Fibroblast of mammary gland (primary cell): ENCODE measurements at regions not wholly inside any gene's neighbourhood (a gene's known extent, or its start where the extent isn't known, plus 50 kb on each side); places are given as distances from the start of the nearest gene placed in this dataset.
"Not testable (repeated sequence)": the region's sequence is repeated elsewhere in the genome, so short reads cannot be mapped to it uniquely, and the experiment has no call there.

Experiments used
- DNase-seq: peaks from one replicate; pipeline ENCODE4 v3.0.0-alpha.2; 2010; ENCODE audit warnings: low read depth
- H3K4me3 ChIP-seq: 2 replicates; pipeline ENCODE4 v1.5.1; 2011; ENCODE audit warnings: low read depth, mild to moderate bottlenecking, low read length, moderate library complexity; ENCODE audit not compliant: control insufficient read depth
- CTCF ChIP-seq: conservative IDR thresholded peaks from 2 replicates; pipeline ENCODE4 v1.5.1; 2011; ENCODE audit warnings: low read depth, low read length, inconsistent platforms; ENCODE audit not compliant: control insufficient read depth, insufficient read depth

GRCh38 chr7:98761225-98761624 lies 108.6 kb downstream of the TMEM130 start:
- H3K4me3 ChIP-seq, result no peak overlapping the region
- no peak for DNase-seq
- no peak for TF ChIP-seq CTCF

DNA sequence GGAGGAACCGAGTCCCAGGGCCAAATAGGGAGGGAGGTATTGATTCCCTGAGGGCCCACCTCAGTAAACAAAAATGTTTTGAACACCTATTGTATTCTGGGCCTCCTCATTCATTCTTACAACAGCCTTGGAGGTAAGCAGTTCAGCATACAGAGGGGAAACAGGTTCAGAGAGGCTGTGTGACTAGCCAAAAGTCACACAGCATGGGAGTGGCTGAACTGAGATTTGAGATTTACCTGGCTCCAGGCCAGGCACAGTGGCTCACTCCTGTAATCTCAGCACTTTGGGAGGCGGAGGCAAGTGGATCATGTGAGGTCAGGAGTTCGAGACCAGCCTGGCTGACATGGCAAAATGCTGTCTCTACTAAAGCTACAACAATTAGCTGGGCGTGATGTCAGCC lies 107.2 kb downstream of the TMEM130 start:
- no peak for TF ChIP-seq CTCF
- no peak for DNase-seq
- no peak overlapping the region for H3K4me3 ChIP-seq

DNA sequence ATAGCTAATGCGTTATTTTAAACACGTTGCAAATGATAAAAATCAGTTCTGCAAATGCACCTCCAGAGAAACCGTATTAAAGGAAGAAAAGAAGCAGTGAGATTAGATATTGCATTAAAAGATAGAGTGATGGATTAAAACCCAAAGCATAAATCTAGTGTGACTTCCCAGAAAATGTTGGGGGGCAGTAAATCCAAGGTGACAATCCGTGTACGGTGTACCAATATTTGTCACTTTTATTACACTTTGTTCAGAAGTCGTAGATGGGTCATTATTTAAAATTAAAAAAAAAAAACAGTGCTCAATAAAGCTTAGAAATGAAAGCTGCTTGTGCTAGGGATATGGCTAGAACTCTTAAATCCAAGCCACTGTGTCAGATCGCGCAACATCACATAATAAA lies 106.4 kb downstream of the TMEM130 start:
- DNase-seq, result no peak
- no peak for TF ChIP-seq CTCF
- no peak overlapping the region for H3K4me3 ChIP-seq

- no peak for DNase-seq
- no peak for TF ChIP-seq CTCF
- no peak overlapping the region for H3K4me3 ChIP-seq
These were observed 104.9 kb downstream of the TMEM130 start for GRCh38 chr7:98764946-98765345.

- not testable (repeated sequence) for DNase-seq, H3K4me3 ChIP-seq
These were observed 99.7 kb downstream of the TMEM130 start for GRCh38 chr7:98770085-98770484.

- peak; percentile 73 for DNase-seq
- TF ChIP-seq CTCF, result no peak
- no peak overlapping the region for H3K4me3 ChIP-seq
These were observed 98.3 kb downstream of the TMEM130 start for GRCh38 chr7:98771519-98771918.

GRCh38 chr7:98771941-98772603 lies 97.7 kb downstream of the TMEM130 start:
- no peak for DNase-seq
- no peak for TF ChIP-seq CTCF
- H3K4me3 ChIP-seq, result no peak overlapping the region
